HG03439 (cell line): ENCODE measurements at regions not wholly inside any gene's neighbourhood (a gene's known extent, or its start where the extent isn't known, plus 50 kb on each side); places are given as distances from the start of the nearest gene placed in this dataset.
"Not testable (repeated sequence)": the region's sequence is repeated elsewhere in the genome, so short reads cannot be mapped to it uniquely, and the experiment has no call there.

ENCODE experiments used
- ATAC-seq: cut with Tn5 transposase; IDR thresholded peaks from one replicate; pipeline ENCODE4 v1.9.1; 2021; ENCODE audit warnings: mild to moderate bottlenecking, moderate library complexity; ENCODE audit not compliant: unreplicated experiment

DNA sequence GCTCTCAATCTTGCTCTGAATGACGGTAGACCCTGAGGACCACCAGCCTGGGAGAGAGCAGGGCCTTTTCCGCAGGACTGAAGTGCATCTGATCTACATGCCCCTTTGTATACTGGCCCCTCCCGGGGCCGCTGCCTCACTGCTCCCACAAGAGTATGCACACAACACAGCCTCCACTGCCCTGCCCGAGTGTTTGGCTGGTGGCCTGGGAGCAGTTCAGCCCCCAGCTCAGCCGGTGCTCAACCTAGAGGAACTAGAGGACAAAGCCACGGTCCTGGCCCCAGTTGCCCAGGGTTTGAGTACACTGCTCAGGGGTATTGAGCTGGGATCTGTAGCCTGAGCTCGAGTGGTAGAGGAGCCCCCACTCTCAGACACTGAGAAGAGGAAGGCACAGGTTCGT is 118.9 kb upstream of the CAB39 start:
- no peak for ATAC-seq

- ATAC-seq = no peak
Measured at GRCh38 chr2:230594286-230594840, 118.3 kb upstream of the CAB39 start.

- ATAC-seq = no peak
Measured at GRCh38 chr2:230599853-230600252, 112.8 kb upstream of the CAB39 start.

GRCh38 chr2:230600285-230600684 is 112.4 kb upstream of the CAB39 start:
- no peak for ATAC-seq

GRCh38 chr2:230600881-230601280 is 111.8 kb upstream of the CAB39 start:
- no peak for ATAC-seq

GRCh38 chr2:230601510-230601909 is 111.1 kb upstream of the CAB39 start:
- peak; percentile 52 for ATAC-seq

DNA sequence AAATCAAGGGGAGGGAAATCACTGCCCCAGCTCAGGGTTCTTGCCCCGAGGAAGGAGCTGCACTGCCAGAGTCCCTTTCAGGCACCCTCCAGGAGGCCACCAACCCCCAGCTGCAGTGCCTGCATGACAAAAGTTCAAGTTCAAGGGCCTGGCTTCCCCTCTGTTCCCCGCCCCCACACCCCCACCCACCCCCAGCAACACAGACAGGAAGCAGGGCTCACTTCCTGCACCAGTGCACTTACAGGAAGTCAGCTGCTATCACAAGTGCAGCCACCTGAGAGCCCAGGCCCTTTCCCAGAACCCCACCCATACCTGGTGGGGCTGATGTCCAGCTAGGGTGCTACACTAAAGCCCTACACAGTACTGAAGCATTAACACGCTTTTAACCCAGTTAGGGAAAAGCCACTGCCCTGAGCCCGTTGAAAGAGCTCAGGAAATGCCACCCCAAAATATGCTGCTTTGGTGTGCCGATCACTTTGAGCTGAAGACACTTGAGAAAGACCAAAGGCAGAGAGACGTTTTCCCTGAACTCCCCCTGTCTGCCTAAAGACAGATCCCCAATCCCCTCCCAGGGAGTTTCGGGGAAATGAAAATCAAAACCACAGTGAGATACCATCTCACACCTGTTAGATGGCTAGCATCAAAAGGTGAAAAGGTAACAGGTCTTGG is 109.9 kb upstream of the CAB39 start:
- ATAC-seq = no peak

DNA sequence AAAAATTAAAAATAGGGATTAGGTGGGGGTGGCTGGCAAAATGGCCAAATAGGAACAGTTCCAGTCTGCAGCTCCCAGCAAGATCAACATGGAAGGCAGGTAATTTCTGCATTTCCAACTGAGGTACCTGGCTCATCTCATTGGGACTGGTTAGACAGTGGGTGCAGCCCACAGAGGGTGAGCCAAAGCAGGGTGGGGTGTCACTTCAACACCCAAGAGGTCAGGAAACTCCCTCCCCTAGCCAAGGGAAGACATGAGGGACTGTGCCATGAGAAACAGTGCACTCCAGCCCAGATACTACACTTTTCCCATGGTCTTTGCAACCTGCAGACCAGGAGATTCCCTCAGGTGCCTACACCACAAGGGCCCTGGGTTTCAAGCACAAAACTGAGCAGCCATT is 109.3 kb upstream of the CAB39 start:
- ATAC-seq = not testable (repeated sequence)

GRCh38 chr2:230604158-230604557 is 108.5 kb upstream of the CAB39 start:
- not testable (repeated sequence) for ATAC-seq

DNA sequence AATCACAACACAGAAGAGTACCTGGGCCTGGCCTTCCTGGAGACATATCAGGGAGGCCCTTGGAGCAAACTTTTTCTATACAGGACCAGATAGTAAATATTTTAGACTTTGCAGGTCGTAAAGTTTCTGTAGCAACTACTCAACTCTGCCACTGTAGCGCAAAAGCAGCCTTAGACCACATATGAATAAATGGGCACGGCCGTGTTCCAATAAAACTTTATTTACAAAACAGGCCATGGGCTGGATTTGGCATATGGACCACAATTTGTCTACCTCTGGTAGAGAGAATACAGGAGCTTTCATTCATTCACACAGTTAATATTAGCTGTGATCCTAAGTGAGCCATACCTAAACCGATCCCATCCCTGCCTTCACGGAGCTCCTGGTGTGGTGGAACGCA is 98.6 kb upstream of the CAB39 start:
- no peak for ATAC-seq

- ATAC-seq = peak; percentile 80
Measured at GRCh38 chr2:230614913-230615332, 97.7 kb upstream of the CAB39 start.

- not testable (repeated sequence) for ATAC-seq
Measured at GRCh38 chr2:230617256-230617706, 95.4 kb upstream of the CAB39 start.

- ATAC-seq = no peak
Measured at GRCh38 chr2:230619491-230619890, 93.2 kb upstream of the CAB39 start.

DNA sequence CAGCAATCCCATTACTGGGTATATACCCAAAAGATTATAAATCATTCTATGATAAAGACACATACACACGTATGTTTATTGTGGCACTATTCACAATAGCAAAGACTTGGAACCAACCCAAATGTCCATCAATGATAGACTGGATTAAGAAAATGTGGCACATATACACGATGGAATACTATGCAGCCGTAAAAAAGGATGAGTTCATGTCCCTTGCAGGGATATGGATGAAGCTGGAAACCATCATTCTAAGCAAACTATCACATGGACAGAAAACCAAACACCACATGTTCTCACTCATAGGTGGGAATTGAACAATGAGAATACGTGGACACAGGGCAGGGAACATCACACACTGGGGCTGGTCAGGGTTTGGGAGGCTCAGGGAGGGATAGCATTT is 87.4 kb upstream of the CAB39 start:
- ATAC-seq = not testable (repeated sequence)

GRCh38 chr2:230627091-230627490 is 85.6 kb upstream of the CAB39 start:
- ATAC-seq = not testable (repeated sequence)

- no peak for ATAC-seq
Measured at GRCh38 chr2:230627806-230628724, 84.6 kb upstream of the CAB39 start.

- no peak for ATAC-seq
Measured at GRCh38 chr2:230631470-230631869, 81.2 kb upstream of the CAB39 start.

- no peak for ATAC-seq
Measured at GRCh38 chr2:230634146-230634545, 78.5 kb upstream of the CAB39 start.

DNA sequence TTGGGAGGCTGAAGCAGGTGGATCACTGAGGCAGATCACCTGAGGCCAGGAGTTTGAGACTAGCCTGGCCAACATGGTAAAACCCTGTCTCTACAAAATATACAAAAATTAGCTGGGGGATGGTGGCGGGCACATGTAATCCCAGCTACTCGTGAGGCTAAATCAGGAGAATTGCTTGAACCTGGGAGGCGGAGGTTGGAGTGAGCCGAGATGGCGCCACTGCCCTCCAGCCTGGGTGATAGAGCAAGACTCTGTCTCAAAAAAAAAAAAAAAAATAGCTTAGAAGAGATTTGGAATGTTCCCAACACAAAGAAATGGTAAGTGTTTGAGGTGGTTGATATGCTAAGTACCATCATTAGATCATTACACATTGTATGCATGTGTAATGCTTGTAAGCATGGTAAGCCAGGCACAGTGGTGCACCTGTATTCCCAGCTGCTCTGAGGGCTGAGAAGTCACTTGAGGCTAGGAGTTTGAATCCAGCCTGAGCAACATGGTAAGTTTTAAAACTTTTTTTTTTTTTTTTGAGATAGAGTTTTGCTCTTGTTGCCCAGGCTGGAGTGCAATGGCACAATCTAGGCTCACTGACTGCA is 77.8 kb upstream of the CAB39 start:
- ATAC-seq = not testable (repeated sequence)

DNA sequence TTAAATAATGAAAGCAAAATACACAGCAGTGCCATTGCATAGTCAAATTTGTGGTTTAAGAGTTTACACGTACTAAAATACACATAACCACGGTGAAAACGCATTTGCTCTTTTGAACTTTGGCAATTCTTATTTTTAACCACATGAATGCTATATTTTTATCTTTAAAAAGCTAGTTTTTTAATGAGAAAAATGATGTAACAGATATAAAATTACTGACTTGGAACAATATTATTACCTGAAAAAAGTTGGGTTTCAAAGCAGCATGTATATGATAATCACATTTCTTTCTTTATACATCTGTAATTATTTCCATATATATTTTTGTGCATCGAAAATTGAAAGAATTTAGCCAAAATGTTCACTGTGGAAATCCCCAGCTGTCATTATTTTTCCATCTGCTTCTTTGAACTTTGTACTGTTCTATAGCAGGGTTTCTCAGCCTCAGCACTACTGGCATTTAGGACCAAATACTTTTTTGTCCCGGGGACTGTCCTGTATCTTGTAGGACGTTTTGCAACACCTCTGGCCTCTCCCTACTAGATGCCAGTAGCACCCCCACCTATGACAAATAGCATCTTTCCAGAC is 75.9 kb upstream of the CAB39 start:
- ATAC-seq = peak; percentile 50

GRCh38 chr2:230637486-230637885 is 75.2 kb upstream of the CAB39 start:
- not testable (repeated sequence) for ATAC-seq
